IMR-90 (cell line): ENCODE measurements at regions not wholly inside any gene's neighbourhood (a gene's known extent, or its start where the extent isn't known, plus 50 kb on each side); places are given as distances from the start of the nearest gene placed in this dataset.
A peak's percentile ranks its signal among the peaks of the same experiment; 100 is the strongest.

Experiments
- ATAC-seq: fragments of 200-7000 bp; cut with Tn5 transposase; 2 replicates; pipeline ENCODE4 v1.9.1; 2020; ENCODE audit warnings: low read depth, mild to moderate bottlenecking, moderate library complexity
- BruUV-seq: library from RNA; stranded (reverse); fragments of 400-500 nt; replicated peaks from 2 replicates; lab custom pipeline; 2021; lab: Mats Ljungman, UMichigan
- CTCF ChIA-PET: fragments of 300-600 bp; formaldehyde crosslinking; extraction: SDS; loops from one replicate; lab custom pipeline; 2021; ENCODE audit warnings: antibody characterized with exemption; lab: Yijun Ruan, JAX
- POLR2A ChIA-PET: fragments of 300-600 bp; sonication (Branson Sonifier 250); formaldehyde crosslinking; loops from one replicate; lab custom pipeline; 2022; ENCODE audit warnings: antibody characterized with exemption; ENCODE audit not compliant: unreplicated experiment; lab: Charles Lee
- DNase-seq: peaks from one replicate; pipeline ENCODE4 v3.0.0; 2013
- H2AFZ ChIP-seq: replicated peaks from 2 replicates; pipeline ENCODE3; 2013; ENCODE audit warnings: low read length, mild to moderate bottlenecking; ENCODE audit not compliant: poor library complexity
- H2AK5ac ChIP-seq: 2 replicates; pipeline ENCODE4 v1.6.1; 2013; ENCODE audit warnings: low read depth, low read length, inconsistent platforms
- H2AK9ac ChIP-seq: replicated peaks from 2 replicates; pipeline ENCODE3; 2013; ENCODE audit warnings: mild to moderate bottlenecking, low read depth, low read length, moderate library complexity; ENCODE audit not compliant: poor library complexity
- H2BK120ac ChIP-seq: 2 replicates; pipeline ENCODE4 v1.6.1; 2013; ENCODE audit warnings: low read depth, low read length, inconsistent platforms
- H2BK15ac ChIP-seq: 3 replicates; pipeline ENCODE4 v1.6.1; 2013; ENCODE audit warnings: low read depth, low read length, inconsistent platforms
- H2BK20ac ChIP-seq: 2 replicates; pipeline ENCODE4 v1.6.1; 2013; ENCODE audit warnings: low read depth, mild to moderate bottlenecking, inconsistent platforms, low read length, moderate library complexity
- H2BK5ac ChIP-seq: 2 replicates; pipeline ENCODE4 v1.6.1; 2013; ENCODE audit warnings: mild to moderate bottlenecking, low read depth, low read length, inconsistent platforms; ENCODE audit not compliant: poor library complexity, severe bottlenecking
- H3K14ac ChIP-seq: replicated peaks from 2 replicates; pipeline ENCODE4 v1.6.1; 2013; ENCODE audit warnings: low read depth, low read length, inconsistent platforms
- H3K18ac ChIP-seq: 2 replicates; pipeline ENCODE4 v1.6.1; 2013; ENCODE audit warnings: low read depth, low read length, control low read depth
- H3K23ac ChIP-seq: 2 replicates; pipeline ENCODE4 v1.6.1; 2013; ENCODE audit warnings: low read depth, low read length, inconsistent platforms
- H3K27ac ChIP-seq: 2 replicates; pipeline ENCODE4 v1.5.1; 2013; ENCODE audit warnings: mild to moderate bottlenecking, control low read depth, low read length; ENCODE audit not compliant: insufficient read depth
- H3K27me3 ChIP-seq: 2 replicates; pipeline ENCODE4 v1.6.1; 2013; ENCODE audit warnings: low read length; ENCODE audit not compliant: control insufficient read depth, insufficient read depth
- H3K36me3 ChIP-seq: 2 replicates; pipeline ENCODE4 v1.6.1; 2013; ENCODE audit warnings: low read length, mixed read lengths; ENCODE audit not compliant: control insufficient read depth, insufficient read depth
- H3K4ac ChIP-seq: 2 replicates; pipeline ENCODE4 v1.6.1; 2013; ENCODE audit warnings: low read depth, low read length, inconsistent platforms
- H3K4me1 ChIP-seq: 2 replicates; pipeline ENCODE4 v1.6.1; 2013; ENCODE audit warnings: low read length, mixed read lengths; ENCODE audit not compliant: control insufficient read depth, insufficient read depth
- H3K4me2 ChIP-seq: 2 replicates; pipeline ENCODE4 v1.6.1; 2013; ENCODE audit warnings: low read depth, mild to moderate bottlenecking, control low read depth, low read length, moderate library complexity
- H3K4me3 ChIP-seq: 2 replicates; pipeline ENCODE4 v1.5.1; 2013; ENCODE audit warnings: low read depth, mild to moderate bottlenecking, control low read depth, low read length, moderate library complexity; ENCODE audit not compliant: insufficient read depth
- H3K56ac ChIP-seq: 2 replicates; pipeline ENCODE4 v1.6.1; 2013; ENCODE audit warnings: low read length, inconsistent platforms; ENCODE audit not compliant: insufficient read depth; ENCODE audit errors: extremely low read depth
- H3K79me1 ChIP-seq, 2 experiments: 2 replicates each; pipeline ENCODE4 v1.6.1; 2013; ENCODE audit warnings: low read length in 2 of 2, inconsistent platforms in 1 of 2, low read depth in 1 of 2
- H3K9ac ChIP-seq: 2 replicates; pipeline ENCODE4 v1.6.1; 2013; ENCODE audit warnings: low read depth, low read length, control low read depth
- H3K9me1 ChIP-seq: 2 replicates; pipeline ENCODE4 v1.6.1; 2013; ENCODE audit warnings: low read length, inconsistent platforms; ENCODE audit not compliant: insufficient read depth
- H3K9me3 ChIP-seq: 2 replicates; pipeline ENCODE4 v1.6.1; 2013; ENCODE audit warnings: low read length; ENCODE audit not compliant: control insufficient read depth, insufficient read depth
- H4K20me1 ChIP-seq: 2 replicates; pipeline ENCODE4 v1.6.1; 2013; ENCODE audit warnings: low read length, inconsistent platforms; ENCODE audit not compliant: insufficient read depth
- H4K5ac ChIP-seq: 2 replicates; pipeline ENCODE4 v1.6.1; 2013; ENCODE audit warnings: mild to moderate bottlenecking, low read depth, low read length, control low read depth
- H4K8ac ChIP-seq, 2 experiments: 2 replicates each; pipeline ENCODE4 v1.6.1; 2013; ENCODE audit warnings: low read depth in 2 of 2, low read length in 2 of 2, control low read depth in 1 of 2, inconsistent platforms in 1 of 2
- H4K91ac ChIP-seq: 2 replicates; pipeline ENCODE4 v1.6.1; 2013; ENCODE audit warnings: low read depth, low read length, inconsistent platforms; ENCODE audit not compliant: insufficient read depth
- MAFK ChIP-seq: IDR thresholded peaks from 2 replicates; pipeline ENCODE4 v1.6.1; 2012; ENCODE audit warnings: low read depth, low read length, improper control_type of control experiment
- MAZ ChIP-seq: IDR thresholded peaks from 2 replicates; pipeline ENCODE4 v1.6.1; 2012; ENCODE audit warnings: low read depth, mild to moderate bottlenecking, low read length, improper control_type of control experiment, moderate library complexity, borderline replicate concordance
- MXI1 ChIP-seq: IDR thresholded peaks from 2 replicates; pipeline ENCODE4 v1.6.1; 2012; ENCODE audit warnings: low read depth, mild to moderate bottlenecking, low read length, moderate library complexity, borderline replicate concordance
- dilution Hi-C: fragments of 300-500 bp; cut with HindIII; formaldehyde crosslinking; loops from one replicate; pipeline ENCODE4 v1.14.3; 2018; ENCODE audit warnings: low sequenced_read_pairs; ENCODE audit not compliant: unreplicated experiment
- in situ Hi-C: fragments of 300-500 bp; cut with MboI; formaldehyde crosslinking; loops from 3 replicates; pipeline ENCODE4 v1.14.3; 2019; ENCODE audit warnings: low sequenced_read_pairs, inconsistent platforms, mixed read lengths
- intact Hi-C: fragments of 100-400 bp; cut with micrococcal nuclease; formaldehyde crosslinking; loops from 2 replicates; pipeline ENCODE4 v1.10.0; 2022

- no peak overlapping the region for H2BK20ac ChIP-seq
- no peak overlapping the region for H3K9ac ChIP-seq
- no peaks in the 10 kb centered on the region for H3K79me1 ChIP-seq
- POLR2A ChIA-PET: no interaction called here
- H3K23ac ChIP-seq: no peak overlapping the region; the same call in 1 of the 2 replicates
- no peak overlapping the region for H3K14ac ChIP-seq
- no peak overlapping the region for H3K4ac ChIP-seq
- no peak for TF ChIP-seq MXI1
- no peak for TF ChIP-seq MAFK
- no peak for TF ChIP-seq MAZ
- H2BK120ac ChIP-seq: no peak overlapping the region
- H3K4me3 ChIP-seq: no peak overlapping the region
- no peak overlapping the region for H2BK5ac ChIP-seq
- dilution Hi-C loops: no loop called here
- H4K8ac ChIP-seq: no peak overlapping the region
- H2AFZ ChIP-seq: no peak overlapping the region
- ATAC-seq: no peak
- intact Hi-C loops: no loop called here
- H3K56ac ChIP-seq: no peak overlapping the region
- H2AK9ac ChIP-seq: no peak overlapping the region
- no peak overlapping the region for H3K18ac ChIP-seq
- no peak overlapping the region for H2AK5ac ChIP-seq
- no peak overlapping the region for H4K5ac ChIP-seq
- no peak overlapping the region for H3K27ac ChIP-seq
- DNase-seq: no peak
- no peak overlapping the region for H4K91ac ChIP-seq
- BruUV-seq: no TSS peak
- H2BK15ac ChIP-seq: peak overlapping the region; percentile 68; the same call in 1 of the 3 replicates
- no peaks in the 10 kb centered on the region for H3K36me3 ChIP-seq
- peaks cover 4% of the 10 kb centered on the region; the same call in 1 of the 2 replicates for H3K27me3 ChIP-seq
- no peak overlapping the region for H3K4me2 ChIP-seq
- H3K4me1 ChIP-seq: peaks cover 2% of the 10 kb centered on the region; the same call in 1 of the 2 replicates
- CTCF ChIA-PET: interaction anchor here (1.2 to 2.4 kb wide), 2 partner anchors 17 to 76 kb away, joined by 3 to 16 read pairs; no protein-coding TSS in a partner anchor
- in situ Hi-C loops: no loop called here
- no peaks in the 10 kb centered on the region for H3K9me1 ChIP-seq
- no peaks in the 10 kb centered on the region for H4K20me1 ChIP-seq
- H3K9me3 ChIP-seq: no peaks in the 10 kb centered on the region
Measured at GRCh38 chr17:6928193-6928592, 67.7 kb upstream of the ALOX12 start.
